Panc1 (cell line): ENCODE measurements at regions not wholly inside any gene's neighbourhood (a gene's known extent, or its start where the extent isn't known, plus 50 kb on each side); places are given as distances from the start of the nearest gene placed in this dataset.

Source experiments
- CTCF ChIP-seq: fragments of 450-650 bp; IDR thresholded peaks from 2 replicates; pipeline ENCODE4 v1.5.1; 2017; ENCODE audit warnings: mild to moderate bottlenecking
- REST ChIP-seq, 2 experiments: IDR thresholded peaks; 2 replicates each; pipeline ENCODE4 v1.6.1; 2011 to 2012; ENCODE audit warnings: low read depth in 2 of 2, control low read depth in 1 of 2, low read length in 1 of 2, mild to moderate bottlenecking in 1 of 2, moderate library complexity in 1 of 2; ENCODE audit not compliant: insufficient read depth in 1 of 2
- TCF7L2 ChIP-seq: IDR thresholded peaks from 2 replicates; pipeline ENCODE4 v1.6.1; 2011; ENCODE audit warnings: mild to moderate bottlenecking, low read depth, low read length, inconsistent platforms

- TF ChIP-seq REST (IDR thresholded peaks at IDR 0.05; ENCODE audit: insufficient read depth in 1 of 2, low read depth in 2 of 2, low read length in 1 of 2) (no peak), CTCF (no peak), TCF7L2 (no peak)
Measured at GRCh38 chr1:22291494-22291893, 148.6 kb upstream of the WNT4 start.
